HG02870 (cell line): ENCODE measurements at regions not wholly inside any gene's neighbourhood (a gene's known extent, or its start where the extent isn't known, plus 50 kb on each side); places are given as distances from the start of the nearest gene placed in this dataset.

ENCODE experiments used
- ATAC-seq: cut with Tn5 transposase; IDR thresholded peaks from one replicate; pipeline ENCODE4 v1.9.1; 2021; ENCODE audit warnings: mild to moderate bottlenecking, moderate library complexity; ENCODE audit not compliant: unreplicated experiment

DNA sequence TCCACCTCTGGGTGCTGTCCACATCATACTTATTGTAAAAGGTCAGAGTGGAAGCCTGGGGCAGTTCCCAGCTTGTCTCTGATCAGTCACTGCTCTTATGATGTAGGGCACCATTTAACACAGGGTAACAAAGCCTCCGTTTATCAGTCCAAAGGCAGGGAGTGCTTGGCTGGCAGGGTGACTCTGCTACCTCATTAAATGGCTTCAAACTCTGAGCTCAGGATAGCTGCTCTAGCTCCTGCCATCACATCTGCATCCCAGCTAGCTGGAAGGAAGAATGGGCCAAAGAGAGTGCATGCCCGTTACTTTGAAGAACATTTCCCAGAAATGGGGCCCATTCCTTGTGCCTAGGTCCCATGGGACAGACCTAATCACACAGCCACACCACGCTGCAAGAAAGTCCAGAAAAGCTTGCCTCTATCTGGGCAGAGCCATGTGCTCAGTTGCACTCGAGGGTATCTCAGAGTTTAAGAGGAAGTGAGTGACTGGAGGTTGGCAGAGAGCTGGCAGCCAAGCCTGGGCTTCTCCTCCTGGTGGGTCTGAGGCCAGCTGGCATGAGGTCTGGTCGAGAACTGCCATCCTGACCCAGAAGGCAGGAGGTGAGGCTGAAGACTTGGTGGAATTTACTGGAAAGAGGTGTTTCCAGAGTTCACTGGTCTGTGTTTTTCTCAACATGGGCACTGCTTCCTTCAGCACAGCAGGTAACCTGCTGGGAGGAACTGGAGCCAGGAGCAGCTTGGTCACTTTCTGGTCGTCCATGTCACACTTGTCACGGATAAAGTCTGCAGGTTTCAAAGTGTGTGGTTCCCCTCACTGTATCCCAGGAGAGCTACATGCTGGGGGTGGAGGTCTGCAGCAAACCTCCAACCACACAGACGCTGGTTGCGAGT lies 935.7 kb downstream of the BRD1 start:
- no peak for ATAC-seq

DNA sequence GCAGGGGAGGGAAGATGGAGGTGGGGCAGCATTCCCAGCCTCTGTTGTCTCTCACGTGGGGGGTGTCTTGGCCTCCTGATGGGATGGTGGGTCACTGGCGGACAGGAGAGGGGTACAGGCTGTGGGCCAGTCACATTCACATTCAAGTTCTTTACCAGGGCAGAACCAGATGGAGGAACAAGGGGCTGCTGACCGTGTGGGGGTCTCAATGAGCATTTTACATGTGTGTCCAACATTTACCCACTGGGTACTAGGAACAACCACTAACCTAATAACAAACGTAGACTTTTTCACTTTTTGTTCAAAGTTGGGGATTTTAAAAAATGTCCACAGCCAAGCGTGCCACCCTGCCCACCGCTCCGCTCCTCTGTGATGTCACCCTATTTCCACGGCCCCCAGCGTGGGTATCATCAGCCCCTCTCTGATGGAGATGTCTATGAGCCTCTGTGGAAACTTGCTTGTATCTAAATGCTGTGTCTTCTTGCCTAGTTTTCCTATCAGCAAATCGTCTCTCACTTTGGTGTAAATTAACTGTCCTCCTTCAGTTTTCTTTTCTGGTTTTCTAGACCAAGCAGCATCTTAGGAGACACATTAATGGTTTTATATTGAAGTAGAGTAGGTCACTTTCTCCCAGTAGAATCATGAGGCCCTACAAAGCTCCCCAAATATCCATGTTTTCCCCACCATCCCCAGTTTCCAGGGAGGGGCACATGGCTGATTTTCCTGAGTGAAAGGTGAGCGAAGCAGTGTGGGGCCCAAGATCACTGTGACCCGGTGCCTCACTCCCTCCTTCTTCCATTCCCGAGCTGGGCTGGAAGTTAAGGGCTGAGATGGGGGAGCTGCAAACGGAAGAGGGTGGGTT lies 936.7 kb downstream of the BRD1 start:
- no peak for ATAC-seq

DNA sequence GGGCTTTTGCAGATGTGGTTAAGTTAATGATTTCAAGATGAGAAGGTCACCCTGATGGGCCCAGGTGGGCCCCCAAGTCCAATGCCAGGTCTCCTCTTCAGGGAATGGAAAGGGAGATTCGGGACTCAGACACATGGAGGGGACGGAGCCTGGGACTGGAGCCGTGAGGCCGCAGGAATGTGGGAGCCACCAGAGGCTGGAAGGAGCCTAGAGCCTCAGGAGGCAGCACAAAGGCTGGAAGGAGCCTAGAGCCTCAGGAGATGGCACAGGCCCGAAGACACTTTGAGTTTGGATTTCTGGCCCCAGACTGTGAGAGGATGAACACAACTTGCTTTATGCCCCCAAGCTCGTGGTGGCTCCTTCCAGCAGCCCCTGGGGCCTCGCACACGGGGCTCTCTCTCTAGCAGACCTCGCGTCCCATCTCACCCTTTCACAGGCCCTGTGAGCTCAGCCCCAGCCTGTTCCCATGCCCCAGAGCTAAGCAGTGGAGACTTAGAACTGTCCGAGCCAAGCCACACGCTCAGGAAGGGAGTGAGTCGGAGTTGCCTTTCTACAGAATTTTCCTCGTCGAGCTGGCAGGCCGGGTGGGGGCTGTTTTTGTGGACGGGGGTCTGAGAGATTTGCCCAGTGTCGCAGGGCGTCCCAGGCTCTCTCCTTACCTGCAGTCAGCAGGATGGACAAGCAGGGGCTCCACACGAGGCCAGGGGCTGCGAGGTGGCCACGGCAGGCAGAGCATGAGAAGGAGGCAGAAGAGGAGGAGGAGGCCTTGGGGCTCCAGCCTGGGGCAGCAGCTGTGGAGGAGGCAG lies 937.6 kb downstream of the BRD1 start:
- ATAC-seq: no peak

DNA sequence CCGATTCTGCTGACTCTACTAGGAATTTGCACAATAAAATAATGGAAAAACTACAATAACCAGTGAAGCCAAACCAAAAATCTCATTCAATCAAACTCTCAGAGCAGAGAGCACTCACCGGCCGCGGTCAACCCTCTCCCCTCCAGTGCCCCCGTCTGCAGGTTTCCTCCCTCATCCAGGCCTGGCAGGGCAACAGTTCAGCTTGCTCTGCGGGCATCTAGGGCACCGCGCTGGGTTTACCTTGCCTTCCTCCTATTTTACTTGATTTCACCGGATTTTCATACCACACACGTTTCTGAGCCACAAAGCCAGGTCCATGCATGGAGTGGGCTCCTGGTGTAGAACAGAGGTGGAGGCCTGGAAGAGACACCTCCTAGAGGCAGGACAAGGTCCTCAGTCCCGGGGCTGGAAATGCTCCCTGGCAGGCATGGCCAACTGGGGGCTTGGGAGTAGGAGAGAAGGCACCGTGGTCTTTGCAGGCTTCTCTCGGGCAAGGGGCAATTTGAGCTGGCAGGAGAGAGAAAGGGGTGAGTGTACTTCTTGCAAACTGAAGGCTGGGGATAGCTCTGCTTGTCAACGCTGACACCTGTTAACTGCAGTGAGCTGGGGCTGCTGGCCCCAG lies 938.4 kb downstream of the BRD1 start:
- no peak for ATAC-seq

DNA sequence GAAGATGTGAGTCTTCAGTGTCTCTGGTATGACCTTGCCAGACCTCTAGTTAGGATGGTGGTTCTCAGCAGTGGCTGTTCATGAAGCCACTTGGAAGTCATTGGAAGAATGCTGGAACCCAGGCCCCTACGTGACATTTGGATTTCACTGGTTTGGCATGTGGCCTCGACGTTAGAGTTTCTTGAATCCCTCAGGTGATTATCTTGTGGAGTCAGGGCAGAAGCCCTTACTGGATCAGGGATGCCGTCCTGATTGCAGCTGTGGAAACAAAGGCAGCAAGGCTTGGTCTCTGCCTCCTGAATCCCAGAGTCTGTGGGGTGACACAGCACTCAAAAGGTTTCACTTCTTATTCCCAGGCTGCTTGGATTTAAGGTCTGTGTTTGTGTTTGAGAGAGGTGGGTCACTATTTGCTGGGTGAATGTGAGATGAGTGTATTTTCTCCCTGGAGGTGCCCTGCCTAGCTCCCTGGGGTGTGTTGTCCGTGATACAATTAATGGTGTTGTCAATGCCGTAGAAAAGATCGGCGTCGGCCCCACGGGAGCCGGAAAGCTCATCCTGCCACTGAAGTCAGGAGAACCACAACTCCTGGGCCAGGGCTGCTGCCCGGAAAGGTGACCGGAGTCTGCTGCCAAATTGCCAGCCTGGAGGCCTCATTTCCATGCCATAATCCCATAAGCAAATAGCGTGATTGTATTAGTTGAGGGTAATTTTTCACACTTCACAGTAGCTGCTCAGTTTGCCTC lies 939.0 kb downstream of the BRD1 start:
- ATAC-seq: no peak

DNA sequence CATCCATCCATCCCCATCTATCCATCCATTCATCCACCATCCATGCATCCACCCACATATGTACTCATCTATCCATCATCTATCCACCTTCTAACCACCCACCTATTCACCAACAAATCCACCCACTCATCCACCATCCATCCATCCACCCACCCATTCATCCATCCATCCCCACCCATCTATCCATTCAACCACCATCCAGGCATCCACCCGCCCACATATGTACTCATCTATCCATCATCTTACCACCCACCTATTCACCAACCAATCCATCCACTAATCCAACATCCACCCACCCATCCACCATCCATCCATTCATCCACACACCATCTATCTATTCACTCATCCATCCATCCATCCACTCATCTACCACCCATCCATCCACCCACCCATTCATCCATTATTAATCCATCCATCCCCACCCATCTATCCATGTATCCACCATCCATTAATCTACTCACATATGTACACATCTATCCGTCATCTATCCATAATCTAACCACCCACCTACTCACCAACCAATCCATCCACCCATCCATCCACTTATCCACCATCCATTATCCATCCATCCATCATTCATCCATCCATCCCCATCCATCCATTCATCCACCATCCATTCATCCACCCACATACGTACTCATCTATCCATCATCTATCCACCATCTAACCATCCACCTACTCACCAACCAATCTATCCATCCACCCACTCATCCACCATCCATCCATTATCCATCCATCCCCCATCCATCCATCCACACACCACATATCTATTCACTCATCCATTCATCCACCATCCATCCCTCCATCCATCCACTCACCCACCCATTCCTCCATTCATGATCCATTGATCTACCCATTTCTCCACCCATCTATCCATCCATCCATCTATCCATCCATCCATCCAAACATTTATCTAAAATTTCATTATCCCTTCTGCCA lies 940.0 kb downstream of the BRD1 start:
- ATAC-seq: no peak

DNA sequence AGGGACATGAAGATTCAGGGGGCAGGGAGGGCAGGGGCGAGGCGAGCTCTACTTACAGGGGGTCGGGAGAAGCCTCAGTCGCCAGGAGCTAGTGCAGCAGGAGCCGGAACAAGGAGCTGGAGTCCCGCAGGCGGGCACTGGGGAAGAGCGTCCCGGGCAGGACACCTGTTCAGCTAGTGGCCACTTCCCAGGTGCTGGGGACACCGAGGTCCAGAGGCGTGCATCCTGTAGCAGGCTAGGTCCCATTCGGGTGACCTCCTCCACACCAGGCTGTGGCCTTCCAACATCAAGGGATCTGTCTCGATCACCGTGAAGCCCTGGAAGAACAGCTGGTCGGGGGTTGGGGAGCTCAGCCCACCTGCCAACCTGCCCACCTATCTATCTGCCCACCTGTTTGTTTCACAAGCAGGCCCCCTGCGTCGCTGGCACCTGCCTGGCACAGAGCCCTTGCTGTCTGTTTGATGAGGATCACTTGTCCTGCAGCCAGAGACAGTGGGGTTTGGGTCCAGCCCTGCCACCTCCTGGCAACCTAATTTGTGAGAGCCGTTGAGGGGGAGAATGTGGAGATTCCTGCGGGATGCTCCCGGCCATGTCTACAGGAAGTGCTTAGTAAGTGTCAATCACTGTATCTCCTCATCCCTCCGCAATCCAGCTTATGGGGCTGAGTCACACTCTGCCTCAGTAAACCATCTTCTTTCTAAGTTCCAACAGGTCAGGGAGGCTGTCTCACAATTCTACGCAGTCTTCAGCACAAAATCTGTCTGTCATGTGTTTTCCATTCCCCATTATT lies 940.9 kb downstream of the BRD1 start:
- no peak for ATAC-seq

DNA sequence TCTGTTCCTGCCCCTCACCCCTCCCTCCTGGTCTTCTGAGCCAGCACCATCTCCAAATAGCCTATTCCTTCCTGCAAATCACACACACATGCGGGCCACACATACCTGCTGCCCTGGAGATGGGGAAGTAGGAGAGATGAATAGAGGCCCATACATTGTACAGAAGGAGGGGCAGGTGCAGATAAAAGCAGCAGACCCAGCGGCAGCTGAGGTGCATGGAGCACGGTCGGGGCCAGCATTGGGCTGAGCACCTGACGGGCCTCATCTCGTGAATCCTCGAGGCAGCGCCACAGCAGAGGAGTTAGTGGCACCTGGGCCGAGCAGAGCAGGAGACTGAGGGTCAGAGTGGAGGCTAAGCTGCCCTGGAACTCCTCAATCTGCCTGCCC lies 941.8 kb downstream of the BRD1 start:
- no peak for ATAC-seq

DNA sequence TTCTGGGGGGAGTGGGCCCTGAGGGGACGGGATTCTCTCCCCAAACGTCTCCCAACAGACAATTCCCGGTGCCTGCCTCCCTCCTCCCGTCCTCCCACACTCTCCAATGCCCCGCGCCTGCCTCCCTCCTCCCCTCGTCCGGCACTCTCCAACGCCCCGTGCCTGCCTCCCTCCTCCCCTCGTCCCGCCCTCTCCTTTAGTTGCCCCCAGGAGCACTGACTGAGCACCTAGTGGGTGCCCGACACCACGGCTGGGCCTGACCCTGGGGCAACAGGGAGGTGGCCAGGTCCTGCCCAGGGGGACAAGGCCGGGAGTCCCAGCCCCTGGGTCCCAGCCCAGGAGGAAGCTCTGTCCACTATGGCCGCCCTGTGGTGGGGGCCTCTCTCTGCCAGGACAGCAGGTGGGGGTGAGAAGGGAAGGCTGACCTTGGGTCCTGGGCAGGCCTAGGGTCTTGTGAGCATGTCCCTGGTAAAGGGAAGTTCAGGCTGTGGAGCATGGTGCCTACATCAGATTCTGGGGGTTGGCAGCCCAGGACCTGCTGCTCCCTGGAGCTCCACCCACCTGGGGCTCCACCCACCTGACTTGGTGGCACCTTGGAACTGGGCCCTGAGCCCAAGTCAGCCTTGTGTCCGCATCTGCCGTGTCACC lies 942.3 kb downstream of the BRD1 start:
- ATAC-seq: no peak

DNA sequence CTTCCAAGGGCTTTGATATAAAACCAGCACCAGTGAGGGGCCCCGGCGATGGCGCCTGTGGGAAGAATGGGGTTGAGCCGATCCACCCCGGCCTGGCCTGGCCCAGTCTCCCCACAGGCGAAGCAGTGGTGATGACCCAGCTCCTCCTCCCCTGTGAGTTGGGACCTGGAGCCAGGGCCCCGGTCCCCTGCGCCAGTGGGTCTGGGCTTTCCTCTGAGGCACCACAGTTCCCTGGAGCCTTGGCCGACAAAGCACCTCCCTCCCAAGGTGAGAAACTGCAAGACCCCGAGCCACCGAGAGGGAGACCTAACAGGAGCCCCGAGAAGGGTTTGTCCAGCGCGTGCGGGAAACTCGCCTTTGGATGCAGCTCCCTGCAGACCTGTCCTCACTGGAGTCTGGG lies 942.9 kb downstream of the BRD1 start:
- no peak for ATAC-seq

DNA sequence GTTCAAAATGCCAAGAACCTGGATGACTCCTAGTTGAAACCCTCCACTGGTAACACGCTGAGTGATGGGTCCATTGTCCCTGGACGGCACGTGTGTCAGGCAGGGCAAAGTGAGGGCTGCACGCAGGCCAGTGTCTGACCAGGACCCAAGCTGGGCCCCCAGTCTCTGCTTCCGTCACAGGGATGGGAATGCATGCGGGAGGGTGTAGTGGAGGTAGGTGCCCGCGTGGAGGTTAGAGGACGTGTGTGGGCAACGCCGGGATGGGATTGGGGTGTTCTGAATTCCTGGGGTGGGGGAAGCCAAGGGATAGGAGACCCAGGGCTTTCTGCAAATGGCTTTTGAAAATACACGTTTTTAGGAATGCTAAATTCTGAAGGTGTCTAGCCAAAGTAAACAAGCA lies 943.3 kb downstream of the BRD1 start:
- no peak for ATAC-seq

DNA sequence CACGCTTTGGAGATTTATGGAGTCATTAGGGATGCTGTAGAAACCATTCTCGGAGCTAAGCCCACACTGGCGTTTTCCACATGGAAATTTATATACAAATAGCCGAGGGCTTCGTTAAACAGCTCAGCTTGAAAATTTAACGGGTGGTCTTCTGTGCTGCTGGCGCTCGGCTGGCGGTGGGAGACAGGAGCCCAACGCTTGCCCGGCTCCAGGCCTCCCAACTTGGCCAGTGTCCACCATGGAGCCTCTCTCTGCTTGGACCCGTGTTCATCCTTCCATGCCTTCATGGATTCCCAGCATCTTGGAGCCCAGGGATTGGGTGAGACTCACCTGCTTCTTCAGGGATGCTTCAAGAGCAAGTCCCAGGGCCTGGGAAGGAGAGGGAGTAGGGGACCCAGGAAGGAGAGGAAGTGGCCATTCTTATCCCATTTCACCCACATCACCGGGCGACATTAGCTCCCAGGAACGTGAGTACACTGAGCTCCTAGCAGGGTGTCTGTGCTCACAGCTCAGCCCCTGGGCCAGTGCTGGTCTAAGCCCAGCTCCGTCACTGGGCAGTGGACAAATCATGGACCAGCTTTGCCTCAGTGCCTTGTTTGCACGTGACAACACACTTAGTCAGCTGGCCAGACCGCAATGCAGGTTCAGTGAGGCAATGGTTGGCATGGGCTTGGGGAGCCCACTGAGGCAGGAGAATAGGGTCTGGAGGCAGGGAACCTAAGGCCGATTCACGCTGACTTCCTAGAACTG lies 944.3 kb downstream of the BRD1 start:
- no peak for ATAC-seq

DNA sequence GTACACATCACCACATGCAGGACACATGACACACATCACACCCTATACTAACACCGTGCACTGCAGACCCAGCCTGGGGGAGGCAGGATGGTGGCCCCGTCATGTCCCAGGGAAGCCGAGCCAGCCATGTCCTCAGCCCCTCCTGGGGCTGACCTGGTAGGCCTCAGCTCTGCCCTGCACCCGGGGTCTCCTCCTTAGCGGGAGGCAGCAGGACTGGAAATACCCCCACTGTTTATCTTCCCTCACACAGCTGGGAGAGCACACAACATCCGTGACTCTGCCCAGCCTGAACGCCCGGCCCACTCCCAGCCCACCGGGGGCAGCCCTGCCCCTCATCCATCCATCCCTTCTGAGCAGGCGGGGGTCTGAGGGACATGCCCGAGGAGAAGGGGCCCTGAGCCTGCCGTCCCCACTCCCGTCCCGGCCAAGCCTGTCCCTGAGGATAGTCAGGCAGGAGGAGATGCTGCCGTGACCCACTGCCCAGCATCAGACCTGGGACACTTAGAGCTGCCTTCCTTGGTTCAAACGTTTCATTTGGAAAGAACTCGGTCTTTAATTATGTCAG lies 945.0 kb downstream of the BRD1 start:
- no peak for ATAC-seq

DNA sequence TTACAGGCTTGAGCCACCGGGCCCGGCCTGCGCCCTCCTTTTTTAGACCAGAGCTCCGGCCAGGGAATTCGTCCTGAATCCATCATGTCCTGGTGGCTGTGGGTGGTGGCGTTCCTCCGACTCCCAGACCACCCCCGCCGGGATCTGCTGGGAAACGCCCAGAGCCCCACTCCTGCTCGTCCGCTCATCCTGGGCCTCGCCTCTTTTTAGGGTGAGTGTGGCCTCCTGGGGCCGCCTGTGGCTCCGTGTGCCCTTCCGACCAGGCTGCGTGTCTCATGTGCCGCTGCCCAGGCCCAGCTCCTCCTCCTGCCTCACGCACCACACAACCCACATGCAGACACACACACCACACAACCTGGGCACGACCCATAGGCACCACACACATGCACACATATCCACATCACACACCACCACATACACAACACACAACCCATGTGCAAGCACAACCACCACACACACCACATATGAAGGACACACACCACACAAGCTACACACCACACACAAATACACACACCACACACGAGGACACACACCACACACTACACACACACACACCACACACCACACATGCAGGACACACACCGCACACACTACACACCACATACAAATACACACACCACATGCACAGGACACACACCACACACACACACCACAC lies 946.2 kb downstream of the BRD1 start:
- ATAC-seq: no peak

DNA sequence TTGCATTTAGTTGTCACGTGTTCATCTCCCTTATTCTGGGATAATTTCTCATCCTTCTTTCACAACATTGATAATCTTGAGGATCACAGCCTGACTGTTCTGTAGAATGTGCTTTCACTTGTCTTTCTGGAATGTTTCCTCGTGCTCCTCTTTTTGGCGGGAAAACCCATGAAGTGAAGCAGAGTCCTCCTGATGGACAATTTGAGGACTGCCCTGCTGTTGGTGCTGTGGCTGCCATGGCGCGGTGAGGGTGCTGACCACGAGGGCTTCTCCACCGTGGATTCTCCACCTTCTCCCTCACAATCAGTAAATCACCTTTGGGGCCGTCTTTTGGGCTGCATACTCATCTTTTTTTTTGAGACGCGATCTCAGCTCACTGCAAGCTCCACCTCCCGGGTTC lies 946.9 kb downstream of the BRD1 start:
- no peak for ATAC-seq

DNA sequence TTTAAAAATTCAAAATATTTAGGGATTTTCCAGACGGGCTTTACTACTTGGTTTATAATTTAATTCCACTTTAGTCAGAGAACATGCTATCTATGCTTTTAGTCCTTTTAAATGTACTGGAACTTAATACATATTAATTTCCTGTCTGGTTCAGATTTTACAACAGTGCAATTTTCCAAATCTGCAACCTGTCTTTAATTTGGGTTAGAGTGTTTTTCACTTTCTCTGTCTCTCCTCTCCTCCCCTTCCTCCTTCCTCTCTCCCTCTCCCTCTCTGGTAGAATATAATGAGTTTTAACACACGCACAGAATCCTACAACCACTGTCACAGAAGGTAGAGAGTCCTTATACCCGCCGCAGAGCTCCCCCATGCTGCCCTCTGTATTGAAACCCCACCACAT lies 950.7 kb downstream of the BRD1 start:
- no peak for ATAC-seq
